Left ventricle myocardium inferior (tissue), 1 donor: ENCODE measurements at regions not wholly inside any gene's neighbourhood (a gene's known extent, or its start where the extent isn't known, plus 50 kb on each side); places are given as distances from the start of the nearest gene placed in this dataset.

ENCODE experiments used
- DNase-seq: peaks from one replicate; pipeline ENCODE4 v3.0.0-alpha.2; 2020
- H3K27ac ChIP-seq: fragments of 200-600 bp; replicated peaks from 2 replicates; pipeline ENCODE4 v1.8.0; 2021
- H3K27me3 ChIP-seq: fragments of 200-600 bp; 2 replicates; pipeline ENCODE4 v1.8.0; 2021; ENCODE audit warnings: low read depth
- H3K36me3 ChIP-seq: fragments of 200-600 bp; 2 replicates; pipeline ENCODE4 v1.8.0; 2021
- H3K4me1 ChIP-seq: fragments of 200-600 bp; 2 replicates; pipeline ENCODE4 v1.8.0; 2021
- H3K4me3 ChIP-seq: fragments of 200-600 bp; 2 replicates; pipeline ENCODE4 v1.8.0; 2021; ENCODE audit warnings: mild to moderate bottlenecking, moderate library complexity
- H3K9me3 ChIP-seq: fragments of 200-600 bp; replicated peaks from 2 replicates; pipeline ENCODE4 v1.8.0; 2021
- CTCF ChIP-seq: fragments of 200-600 bp; IDR thresholded peaks from 2 replicates; pipeline ENCODE4 v1.8.0; 2021; ENCODE audit warnings: antibody characterized with exemption, mild to moderate bottlenecking, borderline replicate concordance
- intact Hi-C: fragments of 100-400 bp; cut with micrococcal nuclease; formaldehyde crosslinking; loops from one replicate; pipeline ENCODE4 v1.11.0; 2022
- donor health status: DM: no; HTN: yes; CAD: no; lungs with severe emphysema.

GRCh38 chr2:100222844-100223243 lies 80.5 kb upstream of the AFF3 start:
- intact Hi-C loops, result no loop called here
- no peak for DNase-seq
- no peaks in the 10 kb centered on the region for H3K4me1 ChIP-seq
- no peak overlapping the region for H3K27ac ChIP-seq
- TF ChIP-seq CTCF, result no peak
- H3K4me3 ChIP-seq, result no peak overlapping the region
- H3K9me3 ChIP-seq, result no peaks in the 10 kb centered on the region
- no peaks in the 10 kb centered on the region for H3K36me3 ChIP-seq
- no peaks in the 10 kb centered on the region for H3K27me3 ChIP-seq

GRCh38 chr2:100218552-100218951 lies 76.2 kb upstream of the AFF3 start:
- no peak overlapping the region for H3K4me3 ChIP-seq
- H3K27ac ChIP-seq, result no peak overlapping the region
- no peak for DNase-seq
- H3K9me3 ChIP-seq, result no peaks in the 10 kb centered on the region
- no peak for TF ChIP-seq CTCF
- H3K27me3 ChIP-seq, result no peaks in the 10 kb centered on the region
- intact Hi-C loops, result no loop called here
- no peaks in the 10 kb centered on the region for H3K36me3 ChIP-seq
- peaks cover 19% of the 10 kb centered on the region for H3K4me1 ChIP-seq

GRCh38 chr2:100217323-100217722 lies 74.9 kb upstream of the AFF3 start:
- no peak for TF ChIP-seq CTCF
- no peak for DNase-seq
- no peaks in the 10 kb centered on the region for H3K36me3 ChIP-seq
- intact Hi-C loops, result no loop called here
- H3K27me3 ChIP-seq, result no peaks in the 10 kb centered on the region
- no peaks in the 10 kb centered on the region for H3K9me3 ChIP-seq
- no peak overlapping the region for H3K4me3 ChIP-seq
- no peak overlapping the region for H3K27ac ChIP-seq
- H3K4me1 ChIP-seq, result peaks cover 32% of the 10 kb centered on the region

GRCh38 chr2:100216015-100216414 lies 73.6 kb upstream of the AFF3 start:
- Histone ChIP-seq H3K36me3 (no peaks in the 10 kb centered on the region), H3K4me3 (no peak overlapping the region), H3K4me1 (peaks cover 34% of the 10 kb centered on the region), H3K27ac (peak overlapping the region; percentile 80), H3K27me3 (no peaks in the 10 kb centered on the region), H3K9me3 (no peaks in the 10 kb centered on the region)
- TF ChIP-seq CTCF, result no peak
- intact Hi-C loops, result no loop called here
- DNase-seq, result no peak

GRCh38 chr2:100215371-100215770 lies 73.0 kb upstream of the AFF3 start:
- no peak overlapping the region for H3K4me3 ChIP-seq
- no peak for TF ChIP-seq CTCF
- peaks cover 34% of the 10 kb centered on the region for H3K4me1 ChIP-seq
- intact Hi-C loops, result no loop called here
- no peak for DNase-seq
- no peaks in the 10 kb centered on the region for H3K9me3 ChIP-seq
- no peaks in the 10 kb centered on the region for H3K27me3 ChIP-seq
- H3K27ac ChIP-seq, result peak overlapping the region; percentile 80
- no peaks in the 10 kb centered on the region for H3K36me3 ChIP-seq

- intact Hi-C loops, result no loop called here
- Histone ChIP-seq H3K4me1 (peaks cover 34% of the 10 kb centered on the region), H3K9me3 (no peaks in the 10 kb centered on the region), H3K4me3 (no peak overlapping the region), H3K36me3 (no peaks in the 10 kb centered on the region), H3K27ac (peak overlapping the region; percentile 80), H3K27me3 (no peaks in the 10 kb centered on the region)
- no peak for TF ChIP-seq CTCF
- peak; percentile 36 for DNase-seq
These were observed 72.0 kb upstream of the AFF3 start for GRCh38 chr2:100214265-100214971.
